ENCODE measurements at regions not wholly inside any gene's neighbourhood (a gene's known extent, or its start where the extent isn't known, plus 50 kb on each side); places are given as distances from the start of the nearest gene placed in this dataset.

DNA sequence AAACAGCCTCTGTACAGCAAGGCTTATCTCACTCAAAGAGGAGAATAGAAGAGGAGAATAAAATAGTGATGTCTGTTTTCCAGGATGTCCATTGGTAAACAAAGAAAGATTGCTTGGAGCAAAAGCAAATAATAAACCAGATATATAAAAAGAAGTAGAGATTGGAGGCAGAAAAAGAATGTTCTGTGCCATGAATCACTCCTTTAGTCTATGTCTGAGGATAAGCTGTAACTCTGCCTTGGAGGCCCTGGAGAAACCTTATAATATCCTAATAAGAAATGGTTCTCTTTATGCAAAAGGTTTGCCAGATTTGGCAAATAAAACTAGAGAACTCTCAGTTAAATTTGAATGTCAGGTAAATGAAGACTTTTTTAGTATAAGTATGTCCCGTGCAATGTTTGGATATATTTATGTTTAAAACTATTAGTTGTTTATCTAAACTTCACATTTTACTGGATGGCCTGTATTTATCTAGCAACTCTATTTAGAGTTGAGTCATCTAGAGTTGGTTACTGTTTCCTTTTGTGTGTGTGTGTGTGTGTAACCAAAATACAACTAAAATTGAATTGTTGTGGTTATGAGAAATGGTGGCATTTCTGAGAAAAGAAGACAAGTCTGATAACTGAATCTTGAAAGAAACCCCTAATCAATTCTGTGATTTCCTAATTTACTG is 510.3 kb upstream of the SETBP1 start:
- TF ChIP-seq CTCF (IDR thresholded peaks at IDR 0.05; ENCODE audit: insufficient read depth, low read length, poor library complexity, severe bottlenecking) (no peak), EZH2phosphoT487 (conservative IDR thresholded peaks at IDR 0.05; ENCODE audit: low read length) (no peak)

Data from SU-DHL-6 (cell line).